ENCODE measurements at regions not wholly inside any gene's neighbourhood (a gene's known extent, or its start where the extent isn't known, plus 50 kb on each side); places are given as distances from the start of the nearest gene placed in this dataset.

GRCh38 chr10:29132551-29133111 is 156.2 kb upstream of the LYZL1 start:
- DNase-seq = no peak

GRCh38 chr10:29135337-29135736 is 153.5 kb upstream of the LYZL1 start:
- DNase-seq = no peak

GRCh38 chr10:29136411-29136810 is 152.5 kb upstream of the LYZL1 start:
- DNase-seq = no peak

- DNase-seq = no peak
Measured at GRCh38 chr10:29140151-29140550, 148.7 kb upstream of the LYZL1 start.

- no peak for DNase-seq
Measured at GRCh38 chr10:29140991-29141390, 147.9 kb upstream of the LYZL1 start.

GRCh38 chr10:29141761-29142160 is 147.1 kb upstream of the LYZL1 start:
- no peak for DNase-seq

- DNase-seq = no peak
Measured at GRCh38 chr10:29142516-29143314, 146.2 kb upstream of the LYZL1 start.

- no peak for DNase-seq
Measured at GRCh38 chr10:29144126-29144525, 144.7 kb upstream of the LYZL1 start.

GRCh38 chr10:29146311-29147100 is 142.4 kb upstream of the LYZL1 start:
- no peak for DNase-seq

- DNase-seq = no peak
Measured at GRCh38 chr10:29150010-29150409, 138.9 kb upstream of the LYZL1 start.

GRCh38 chr10:29151005-29151404 is 137.9 kb upstream of the LYZL1 start:
- DNase-seq = no peak

GRCh38 chr10:29157321-29157720 is 131.5 kb upstream of the LYZL1 start:
- DNase-seq = no peak

GRCh38 chr10:29158066-29158465 is 130.8 kb upstream of the LYZL1 start:
- no peak for DNase-seq

- no peak for DNase-seq
Measured at GRCh38 chr10:29160150-29160617, 128.7 kb upstream of the LYZL1 start.

- DNase-seq = no peak
Measured at GRCh38 chr10:29163746-29164145, 125.1 kb upstream of the LYZL1 start.

- no peak for DNase-seq
Measured at GRCh38 chr10:29166713-29167112, 122.2 kb upstream of the LYZL1 start.

- no peak for DNase-seq
Measured at GRCh38 chr10:29169021-29169420, 119.8 kb upstream of the LYZL1 start.

- no peak for DNase-seq
Measured at GRCh38 chr10:29171717-29172116, 117.2 kb upstream of the LYZL1 start.

GRCh38 chr10:29174389-29174788 is 114.5 kb upstream of the LYZL1 start:
- no peak for DNase-seq

- no peak for DNase-seq
Measured at GRCh38 chr10:29176845-29177832, 111.7 kb upstream of the LYZL1 start.

GRCh38 chr10:29181936-29182335 is 106.9 kb upstream of the LYZL1 start:
- DNase-seq = no peak

- DNase-seq = no peak
Measured at GRCh38 chr10:29183301-29183945, 105.4 kb upstream of the LYZL1 start.

Measured in CD4-positive, alpha-beta T cell treated with Interleukin-21 for 1 hour (primary cell).